Heart right ventricle (tissue), 16 donors: ENCODE measurements at regions not wholly inside any gene's neighbourhood (a gene's known extent, or its start where the extent isn't known, plus 50 kb on each side); places are given as distances from the start of the nearest gene placed in this dataset.

ENCODE experiments used
- ATAC-seq, 8 donors: fragments of 200-7000 bp; cut with Tn5 transposase; one replicate each; pipeline ENCODE4 v1.9.1; 2020; ENCODE audit warnings: mild to moderate bottlenecking in 8 of 8, moderate library complexity in 8 of 8, moderate number of reproducible peaks in 1 of 8
- DNase-seq, 2 donors: peaks; one replicate each; pipeline ENCODE4 v3.0.0-alpha.2; 2020
- H3K27ac ChIP-seq, 10 donors: fragments of 200-600 bp; sonication (generic) in 2 of 10; one replicate each; pipeline versions ENCODE4 v1.5.0 to v1.8.0; 2020 to 2022; ENCODE audit warnings: mild to moderate bottlenecking in 3 of 10
- H3K27me3 ChIP-seq, 7 donors: fragments of 200-600 bp; one replicate each; pipeline ENCODE4 v1.8.0; 2021 to 2022; ENCODE audit warnings: mild to moderate bottlenecking in 2 of 7
- H3K36me3 ChIP-seq, 9 donors: fragments of 200-600 bp; sonication (generic) in 1 of 9; one replicate each; pipeline versions ENCODE4 v1.5.0 to v1.8.0; 2020 to 2022; ENCODE audit warnings: mild to moderate bottlenecking in 2 of 9
- H3K4me1 ChIP-seq, 9 donors: fragments of 200-600 bp; sonication (generic) in 1 of 9; one replicate each; pipeline versions ENCODE4 v1.5.0 to v1.8.0; 2020 to 2022; ENCODE audit warnings: mild to moderate bottlenecking in 4 of 9
- H3K4me3 ChIP-seq, 10 donors: fragments of 200-600 bp; sonication (generic) in 2 of 10; one replicate each; pipeline versions ENCODE4 v1.5.0 to v1.8.0; 2020 to 2022; ENCODE audit warnings: mild to moderate bottlenecking in 7 of 10, moderate library complexity in 2 of 10
- H3K9me3 ChIP-seq, 11 donors: fragments of 200-600 bp in 10 of 11; sonication (generic) in 2 of 11; one replicate each; pipeline versions ENCODE4 v1.5.0 to v1.8.0; 2013 to 2022; ENCODE audit warnings: mild to moderate bottlenecking in 2 of 11, control low read depth in 1 of 11, moderate library complexity in 1 of 11
- WGBS, 2 donors: extraction: QIAGEN DNeasy Blood & Tissue Kit; methylation state at CpG; one replicate each; pipeline ENCODE4 v1.1.7; 2013; ENCODE audit warnings: inconsistent platforms in 1 of 2; 5-methylcytosine and 5-hydroxymethylcytosine counted together
- intact Hi-C, 10 donors: fragments of 100-400 bp; cut with DNase I; formaldehyde crosslinking; loops; one replicate each; pipeline versions ENCODE4 v1.11.1 to v1.14.2; 2022
- TF ChIP-seq, protein P1 (sequence below), 9 donors: fragments of 200-600 bp; sonication (generic) in 2 of 9; IDR thresholded peaks; one replicate each; pipeline versions ENCODE4 v1.5.0 to v1.8.0; 2021 to 2022; ENCODE audit warnings: antibody characterized with exemption in 9 of 9, mild to moderate bottlenecking in 5 of 9, moderate library complexity in 1 of 9
- donor health status: Arrhythmogenic right ventricular cardiomyopathy.
- donor health status: ischemic (EF 13 %, LVEDD 7.1; RV severe dilation, severe dysfunction).
- donor health status: healthy with polysubstance abuse.
- donor health status: DM: no; HTN: yes; CAD: no.
- donor health status: DM: no; HTN: no; CAD: no.
- donor health status: ischemic (EF 25% LVEDD 6.9; RV normal size, moderate dysfunction).
- donor health status: ischemic (EF 25% LVEDD 5.7; RV mildly dilated, moderate dysfunction).
- donor health status: healthy.
- donor health status: DM: yes; HTN: yes; CAD: no.
- donor health status: Ischemic cardiomyopathy.
- donor health status: ischemic (EF 35%, LVEDD 5.7; RV mildly dilated, moderate dysfunction).
- donor health status: nonischemic (EF 11% LVEDD 7.7; RV severe dilation, severe dysfunction).
- donor health status: DM: yes; HTN: yes; CAD: no.
- donor health status: PGD.
- donor health status: ischemic (EF 29% LVEDD 5.4; RV normal size, mild dysfunction).
- donor health status: nonischemic (EF 23%, LVEDD 6.1; RV moderate dilation, normal function).

GRCh38 chr18:55998801-55999385, 410.9 kb upstream of the TCF4 start:
- Histone ChIP-seq H3K4me1 (peaks cover 0 to 42% (median 18%) of the 10 kb centered on the region in 9 donors), H3K9me3 (no peaks in the 10 kb centered on the region), H3K4me3 (peak overlapping the region in 3 of 10 donors; percentile 13 to 31 (median 22)), H3K27me3 (no peaks in the 10 kb centered on the region), H3K27ac (peak overlapping the region in 5 of 10 donors; percentile 45 to 71 (median 68)), H3K36me3 (no peaks in the 10 kb centered on the region)
- WGBS, 2 donors = 83 to 85% methylated on average over 4 of the region's 4 CpGs
- DNase-seq (no peak), ATAC-seq (no peak)
- TF ChIP-seq, protein P1, sequence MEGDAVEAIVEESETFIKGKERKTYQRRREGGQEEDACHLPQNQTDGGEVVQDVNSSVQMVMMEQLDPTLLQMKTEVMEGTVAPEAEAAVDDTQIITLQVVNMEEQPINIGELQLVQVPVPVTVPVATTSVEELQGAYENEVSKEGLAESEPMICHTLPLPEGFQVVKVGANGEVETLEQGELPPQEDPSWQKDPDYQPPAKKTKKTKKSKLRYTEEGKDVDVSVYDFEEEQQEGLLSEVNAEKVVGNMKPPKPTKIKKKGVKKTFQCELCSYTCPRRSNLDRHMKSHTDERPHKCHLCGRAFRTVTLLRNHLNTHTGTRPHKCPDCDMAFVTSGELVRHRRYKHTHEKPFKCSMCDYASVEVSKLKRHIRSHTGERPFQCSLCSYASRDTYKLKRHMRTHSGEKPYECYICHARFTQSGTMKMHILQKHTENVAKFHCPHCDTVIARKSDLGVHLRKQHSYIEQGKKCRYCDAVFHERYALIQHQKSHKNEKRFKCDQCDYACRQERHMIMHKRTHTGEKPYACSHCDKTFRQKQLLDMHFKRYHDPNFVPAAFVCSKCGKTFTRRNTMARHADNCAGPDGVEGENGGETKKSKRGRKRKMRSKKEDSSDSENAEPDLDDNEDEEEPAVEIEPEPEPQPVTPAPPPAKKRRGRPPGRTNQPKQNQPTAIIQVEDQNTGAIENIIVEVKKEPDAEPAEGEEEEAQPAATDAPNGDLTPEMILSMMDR (IDR thresholded peaks at IDR 0.05) = no peak
- intact Hi-C loops = loop anchor here in 3 of 10 donors (10.0 kb wide), 2 partner anchors 124 to 566 kb away; no protein-coding TSS in a partner anchor

DNA sequence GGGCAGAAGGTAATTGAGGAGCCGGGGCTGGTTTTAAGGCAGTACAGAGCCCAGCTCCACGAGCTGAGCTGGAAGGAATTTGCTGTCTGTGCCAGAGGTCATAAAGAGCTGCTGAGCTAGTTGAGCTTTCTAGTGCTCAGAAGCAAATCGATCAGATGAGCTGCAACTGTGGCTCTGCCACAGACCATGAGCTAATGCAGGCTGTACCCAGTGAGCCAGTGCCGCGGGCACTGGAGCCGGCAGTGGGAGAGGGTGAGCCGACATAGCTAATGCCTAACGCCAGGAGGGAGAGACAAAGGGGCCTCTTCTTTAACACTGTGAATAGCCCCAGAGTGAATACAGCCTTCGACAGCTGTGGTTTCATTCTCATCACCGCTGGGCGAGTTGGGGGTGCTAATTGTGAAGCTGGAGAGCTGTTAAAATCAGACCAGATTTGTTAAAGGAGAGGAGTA, 410.1 kb upstream of the TCF4 start:
- TF ChIP-seq, protein P1 (IDR thresholded peaks at IDR 0.05) = no peak
- Histone ChIP-seq H3K9me3 (no peaks in the 10 kb centered on the region), H3K4me3 (peak overlapping the region in 6 of 10 donors; percentile 7 to 31 (median 24)), H3K27ac (peak overlapping the region in 5 of 10 donors; percentile 45 to 71 (median 68)), H3K27me3 (no peaks in the 10 kb centered on the region), H3K4me1 (peaks cover 0 to 34% (median 18%) of the 10 kb centered on the region in 9 donors), H3K36me3 (no peaks in the 10 kb centered on the region)
- intact Hi-C loops = loop anchor here in 3 of 10 donors (10.0 kb wide), 2 partner anchors 123 to 567 kb away; no protein-coding TSS in a partner anchor
- peak in 1 of 2 donors; percentile 6 for DNase-seq
- ATAC-seq = peak; percentile 43 to 68 (median 57)
- WGBS, 2 donors = 45 to 48% methylated on average over 11 of the region's 11 CpGs

GRCh38 chr18:55997151-55997561, 409.2 kb upstream of the TCF4 start:
- no peaks in the 10 kb centered on the region for H3K9me3 ChIP-seq
- H3K27ac ChIP-seq = peak overlapping the region in 6 of 10 donors; percentile 26 to 71 (median 68)
- WGBS, 2 donors = 40 to 62% methylated on average over 6 of the region's 6 CpGs
- ATAC-seq (peak in 5 of 8 donors; percentile 22 to 63 (median 52)), DNase-seq (peak in 1 of 2 donors; percentile 13)
- H3K36me3 ChIP-seq = no peaks in the 10 kb centered on the region
- peaks cover 0 to 34% (median 18%) of the 10 kb centered on the region in 9 donors for H3K4me1 ChIP-seq
- intact Hi-C loops = loop anchor here in 3 of 10 donors (10.0 kb wide), 2 partner anchors 122 to 568 kb away; no protein-coding TSS in a partner anchor
- TF ChIP-seq, protein P1 (IDR thresholded peaks at IDR 0.05) = peak in 5 of 9 donors; percentile 13 to 34 (median 14)
- no peaks in the 10 kb centered on the region for H3K27me3 ChIP-seq
- no peak overlapping the region for H3K4me3 ChIP-seq

- DNase-seq (no peak), ATAC-seq (peak in 2 of 8 donors; percentile 7 to 14)
- H3K4me1 ChIP-seq = peaks cover 0 to 34% (median 18%) of the 10 kb centered on the region in 9 donors
- H3K27me3 ChIP-seq = no peaks in the 10 kb centered on the region
- H3K27ac ChIP-seq = peak overlapping the region in 5 of 10 donors; percentile 6 to 71 (median 68)
- intact Hi-C loops = loop anchor here in 3 of 10 donors (10.0 kb wide), 2 partner anchors 122 to 568 kb away; no protein-coding TSS in a partner anchor
- H3K4me3 ChIP-seq = no peak overlapping the region
- H3K9me3 ChIP-seq = no peaks in the 10 kb centered on the region
- no peaks in the 10 kb centered on the region for H3K36me3 ChIP-seq
- TF ChIP-seq, protein P1 (IDR thresholded peaks at IDR 0.05) = no peak
- WGBS, 2 donors = 63 to 68% methylated on average over 5 of the region's 5 CpGs
Measured at GRCh38 chr18:55996717-55997116, 408.7 kb upstream of the TCF4 start.
